IMR-90 (cell line): ENCODE measurements at regions not wholly inside any gene's neighbourhood (a gene's known extent, or its start where the extent isn't known, plus 50 kb on each side); places are given as distances from the start of the nearest gene placed in this dataset.

Experiments used
- CHD1 ChIP-seq: IDR thresholded peaks from 2 replicates; pipeline ENCODE4 v1.6.1; 2012; ENCODE audit warnings: low read depth, low read length, improper control_type of control experiment
- FOS ChIP-seq: fragments of 150-350 bp; IDR thresholded peaks from 2 replicates; pipeline ENCODE4 v1.6.1; 2016; ENCODE audit warnings: low read depth, low read length
- MAZ ChIP-seq: IDR thresholded peaks from 2 replicates; pipeline ENCODE4 v1.6.1; 2012; ENCODE audit warnings: low read depth, mild to moderate bottlenecking, low read length, improper control_type of control experiment, moderate library complexity, borderline replicate concordance
- NFE2L2 ChIP-seq: fragments of 150-350 bp; IDR thresholded peaks from 2 replicates; pipeline ENCODE4 v1.6.1; 2016; ENCODE audit warnings: low read depth, mild to moderate bottlenecking, low read length
- POLR2A ChIP-seq: IDR thresholded peaks from 2 replicates; pipeline ENCODE4 v1.6.1; 2012; ENCODE audit warnings: mild to moderate bottlenecking, low read depth, low read length
- RAD21 ChIP-seq: IDR thresholded peaks from 2 replicates; pipeline ENCODE4 v1.6.1; 2012; ENCODE audit warnings: low read length, improper control_type of control experiment
- RCOR1 ChIP-seq: IDR thresholded peaks from 2 replicates; pipeline ENCODE4 v1.6.1; 2012; ENCODE audit warnings: mild to moderate bottlenecking, low read length, improper control_type of control experiment; ENCODE audit not compliant: insufficient replicate concordance
- RFX5 ChIP-seq: IDR thresholded peaks from 2 replicates; pipeline ENCODE4 v1.8.0; 2012; ENCODE audit warnings: low read depth, mild to moderate bottlenecking, low read length, moderate library complexity
- SMC3 ChIP-seq: fragments of 150-350 bp; IDR thresholded peaks from 2 replicates; pipeline ENCODE4 v1.6.1; 2016; ENCODE audit warnings: low read depth, mild to moderate bottlenecking, antibody characterized with exemption, low read length, moderate library complexity
- TF ChIP-seq, protein P1 (sequence below): conservative IDR thresholded peaks from 2 replicates; pipeline ENCODE4 v1.5.1; 2012; ENCODE audit warnings: mild to moderate bottlenecking, low read depth, low read length, improper control_type of control experiment
- TF ChIP-seq, protein P2 (sequence below): fragments of 150-350 bp; IDR thresholded peaks from 2 replicates; pipeline ENCODE4 v1.6.1; 2016; ENCODE audit warnings: low read depth, mild to moderate bottlenecking, low read length, moderate library complexity, borderline replicate concordance

DNA sequence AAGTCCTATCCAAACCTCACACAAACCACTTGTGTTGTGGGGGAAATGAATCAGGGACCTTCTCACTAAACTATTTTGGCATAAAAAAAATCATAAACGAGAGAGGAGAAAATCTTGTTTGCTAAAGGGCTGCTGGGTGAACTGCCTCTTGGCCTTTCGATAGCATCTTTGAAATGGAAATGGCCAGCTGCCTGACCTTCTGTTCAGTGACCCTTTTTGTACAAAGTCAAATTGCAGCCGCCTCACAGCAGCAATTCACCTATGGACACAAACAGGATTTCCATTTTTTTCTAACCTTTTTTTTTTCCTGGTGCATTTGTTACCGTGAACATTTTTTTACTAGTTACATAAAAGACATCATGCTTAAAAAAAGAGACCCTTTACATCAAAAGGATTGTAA is 89.0 kb upstream of the ONECUT1 start:
- TF ChIP-seq, protein P1, sequence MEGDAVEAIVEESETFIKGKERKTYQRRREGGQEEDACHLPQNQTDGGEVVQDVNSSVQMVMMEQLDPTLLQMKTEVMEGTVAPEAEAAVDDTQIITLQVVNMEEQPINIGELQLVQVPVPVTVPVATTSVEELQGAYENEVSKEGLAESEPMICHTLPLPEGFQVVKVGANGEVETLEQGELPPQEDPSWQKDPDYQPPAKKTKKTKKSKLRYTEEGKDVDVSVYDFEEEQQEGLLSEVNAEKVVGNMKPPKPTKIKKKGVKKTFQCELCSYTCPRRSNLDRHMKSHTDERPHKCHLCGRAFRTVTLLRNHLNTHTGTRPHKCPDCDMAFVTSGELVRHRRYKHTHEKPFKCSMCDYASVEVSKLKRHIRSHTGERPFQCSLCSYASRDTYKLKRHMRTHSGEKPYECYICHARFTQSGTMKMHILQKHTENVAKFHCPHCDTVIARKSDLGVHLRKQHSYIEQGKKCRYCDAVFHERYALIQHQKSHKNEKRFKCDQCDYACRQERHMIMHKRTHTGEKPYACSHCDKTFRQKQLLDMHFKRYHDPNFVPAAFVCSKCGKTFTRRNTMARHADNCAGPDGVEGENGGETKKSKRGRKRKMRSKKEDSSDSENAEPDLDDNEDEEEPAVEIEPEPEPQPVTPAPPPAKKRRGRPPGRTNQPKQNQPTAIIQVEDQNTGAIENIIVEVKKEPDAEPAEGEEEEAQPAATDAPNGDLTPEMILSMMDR = no peak
- no peak for TF ChIP-seq CHD1
- TF ChIP-seq MAZ = no peak
- TF ChIP-seq, protein P2, sequence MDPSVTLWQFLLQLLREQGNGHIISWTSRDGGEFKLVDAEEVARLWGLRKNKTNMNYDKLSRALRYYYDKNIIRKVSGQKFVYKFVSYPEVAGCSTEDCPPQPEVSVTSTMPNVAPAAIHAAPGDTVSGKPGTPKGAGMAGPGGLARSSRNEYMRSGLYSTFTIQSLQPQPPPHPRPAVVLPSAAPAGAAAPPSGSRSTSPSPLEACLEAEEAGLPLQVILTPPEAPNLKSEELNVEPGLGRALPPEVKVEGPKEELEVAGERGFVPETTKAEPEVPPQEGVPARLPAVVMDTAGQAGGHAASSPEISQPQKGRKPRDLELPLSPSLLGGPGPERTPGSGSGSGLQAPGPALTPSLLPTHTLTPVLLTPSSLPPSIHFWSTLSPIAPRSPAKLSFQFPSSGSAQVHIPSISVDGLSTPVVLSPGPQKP = no peak
- no peak for TF ChIP-seq POLR2A
- TF ChIP-seq RCOR1 = no peak
- no peak for TF ChIP-seq SMC3
- no peak for TF ChIP-seq NFE2L2
- TF ChIP-seq RAD21 = no peak
- TF ChIP-seq FOS = no peak
- no peak for TF ChIP-seq RFX5
